ENCODE measurements at regions not wholly inside any gene's neighbourhood (a gene's known extent, or its start where the extent isn't known, plus 50 kb on each side); places are given as distances from the start of the nearest gene placed in this dataset.

- DNase-seq: no peak
Observed at GRCh38 chr2:7476371-7476770, 559.2 kb downstream of the RNF144A start.

GRCh38 chr2:7479603-7480002, 562.4 kb downstream of the RNF144A start:
- no peak for DNase-seq

DNA sequence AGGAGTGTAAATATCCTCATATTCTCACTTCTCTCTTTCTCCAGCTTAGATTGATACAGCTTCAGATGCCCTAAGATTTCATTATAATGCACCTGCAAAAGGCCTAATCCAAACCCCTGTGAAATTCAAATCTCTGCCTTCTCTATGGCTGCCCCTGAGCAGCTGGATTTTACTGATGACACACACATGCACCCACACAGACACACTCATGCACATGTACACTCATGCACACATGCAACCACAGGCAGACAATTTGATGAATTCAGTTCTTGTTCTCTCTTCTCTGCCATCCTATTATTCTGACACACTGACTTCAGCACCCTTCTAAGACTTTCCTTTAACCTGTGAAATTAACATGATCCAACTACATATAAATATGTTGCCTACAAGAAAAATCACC, 563.2 kb downstream of the RNF144A start:
- no peak for DNase-seq

DNA sequence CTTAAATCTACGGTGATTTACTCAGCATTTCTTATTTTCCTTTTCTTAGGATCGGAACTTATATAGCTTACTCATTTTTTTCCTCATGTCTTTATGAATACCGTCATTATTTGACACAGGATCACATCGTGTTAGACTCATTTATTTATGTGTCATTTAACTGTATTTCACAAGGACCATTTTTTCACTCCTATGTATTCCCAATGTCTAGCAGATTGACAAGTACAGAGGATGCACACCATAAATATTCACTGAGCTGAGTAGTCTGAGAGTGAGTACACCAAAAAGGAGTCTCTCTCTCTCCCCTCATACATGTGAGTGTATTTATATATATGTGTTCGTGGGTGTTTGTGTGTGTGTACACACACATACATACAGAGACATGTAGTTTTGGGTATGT, 573.5 kb downstream of the RNF144A start:
- no peak for DNase-seq

- no peak for DNase-seq
Observed at GRCh38 chr2:7492719-7493118, 575.5 kb downstream of the RNF144A start.

GRCh38 chr2:7497178-7497577, 580.0 kb downstream of the RNF144A start:
- DNase-seq: no peak

GRCh38 chr2:7499018-7499417, 581.8 kb downstream of the RNF144A start:
- no peak for DNase-seq

GRCh38 chr2:7502336-7502735, 585.1 kb downstream of the RNF144A start:
- DNase-seq: no peak

- no peak for DNase-seq
Observed at GRCh38 chr2:7508296-7508943, 591.2 kb downstream of the RNF144A start.

- DNase-seq: no peak
Observed at GRCh38 chr2:7510353-7510752, 593.1 kb downstream of the RNF144A start.

GRCh38 chr2:7513834-7514233, 596.6 kb downstream of the RNF144A start:
- DNase-seq: no peak

DNA sequence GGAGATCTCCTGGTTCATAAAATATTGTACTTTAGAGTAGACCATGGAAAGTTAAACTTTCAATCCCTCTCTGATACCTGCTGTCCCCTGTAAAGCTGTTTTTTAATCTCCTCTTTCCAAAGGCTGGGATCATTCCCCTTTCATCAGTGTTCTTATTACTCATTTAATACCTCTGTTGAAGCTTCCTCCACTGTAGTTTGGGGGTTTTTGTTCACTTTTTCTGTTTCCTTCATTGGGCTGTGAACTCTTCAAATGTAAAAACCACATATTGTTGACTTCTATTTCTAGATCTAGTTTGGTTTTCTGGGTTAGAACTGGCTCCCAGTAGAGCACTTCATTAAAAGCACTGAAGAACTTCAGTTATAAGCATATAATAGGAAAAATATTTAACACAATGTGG, 598.1 kb downstream of the RNF144A start:
- no peak for DNase-seq

GRCh38 chr2:7516484-7517063, 599.4 kb downstream of the RNF144A start:
- DNase-seq: no peak

GRCh38 chr2:7517088-7517487, 599.9 kb downstream of the RNF144A start:
- DNase-seq: no peak

- no peak for DNase-seq
Observed at GRCh38 chr2:7517851-7518250, 600.6 kb downstream of the RNF144A start.

DNA sequence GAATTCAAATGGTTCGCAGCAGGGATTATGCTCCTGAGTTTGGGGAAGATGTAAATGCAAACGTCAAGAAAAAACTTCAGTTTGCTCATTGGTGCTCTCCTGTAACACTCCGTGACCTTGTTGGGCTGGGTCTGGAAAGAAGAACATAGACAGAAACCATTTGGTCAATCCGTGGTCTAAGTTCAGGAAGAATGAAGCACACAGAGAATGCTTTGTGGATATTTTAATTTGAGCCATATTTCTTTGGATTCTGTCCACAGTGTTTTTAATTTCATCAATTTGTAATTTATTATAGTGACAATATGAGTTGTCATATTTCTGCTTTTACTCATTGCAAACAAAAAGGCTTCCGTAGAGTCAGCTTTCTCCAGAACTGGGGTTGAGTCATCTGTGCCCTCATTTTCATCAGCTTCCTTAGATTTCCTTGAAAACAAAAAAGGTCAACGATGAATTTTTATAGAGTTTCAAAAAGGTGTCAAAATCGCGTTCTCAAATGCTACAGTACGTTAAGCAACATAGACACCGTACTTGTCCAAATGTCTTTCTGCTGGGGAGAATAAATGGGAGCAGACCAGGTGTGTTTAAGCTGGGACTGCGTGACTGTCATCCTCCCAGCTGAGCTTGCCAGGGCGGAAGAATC, 606.4 kb downstream of the RNF144A start:
- no peak for DNase-seq

GRCh38 chr2:7524195-7524594, 607.0 kb downstream of the RNF144A start:
- DNase-seq: no peak

- no peak for DNase-seq
Observed at GRCh38 chr2:7525746-7526145, 608.5 kb downstream of the RNF144A start.

GRCh38 chr2:7527165-7527722, 610.0 kb downstream of the RNF144A start:
- DNase-seq: no peak

DNA sequence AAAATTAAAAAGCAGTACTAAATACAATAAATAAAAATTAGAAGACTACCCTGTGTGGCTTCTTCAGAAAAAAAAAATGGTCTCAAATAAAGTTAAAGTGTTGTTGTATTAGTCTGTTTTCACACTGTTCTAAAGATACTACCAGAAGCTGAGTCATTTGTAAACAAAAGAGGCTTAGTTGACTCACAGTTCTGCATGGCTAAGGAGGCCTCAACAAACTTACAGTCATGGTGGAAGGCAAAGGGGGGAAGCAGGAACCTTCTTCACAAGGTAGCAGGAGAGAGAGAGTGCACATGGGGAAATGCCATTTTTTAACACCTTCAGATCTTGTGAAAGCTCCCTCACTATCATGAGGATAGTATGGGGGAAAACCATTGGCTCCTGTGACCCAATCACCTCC, 612.8 kb downstream of the RNF144A start:
- DNase-seq: no peak

DNA sequence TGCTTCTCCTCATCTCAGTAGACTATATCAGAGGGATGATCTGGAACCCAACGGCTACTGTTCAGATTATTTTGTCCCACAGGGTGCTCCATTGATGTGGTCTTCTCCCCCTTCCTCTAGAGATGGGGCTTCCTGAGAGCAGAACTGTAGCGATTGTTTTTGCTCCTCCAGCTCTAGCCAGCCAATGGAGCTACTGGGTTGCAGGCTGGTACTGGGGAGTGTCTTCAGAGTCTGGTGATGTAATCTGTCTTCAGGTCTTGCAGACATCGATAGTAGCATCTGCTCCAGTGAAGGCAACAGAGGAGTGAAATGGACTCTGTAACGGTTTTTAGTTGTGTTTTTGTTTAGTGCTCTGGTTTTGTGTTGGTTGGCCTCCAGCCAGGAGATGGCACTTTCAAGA, 621.9 kb downstream of the RNF144A start:
- no peak for DNase-seq

DNA sequence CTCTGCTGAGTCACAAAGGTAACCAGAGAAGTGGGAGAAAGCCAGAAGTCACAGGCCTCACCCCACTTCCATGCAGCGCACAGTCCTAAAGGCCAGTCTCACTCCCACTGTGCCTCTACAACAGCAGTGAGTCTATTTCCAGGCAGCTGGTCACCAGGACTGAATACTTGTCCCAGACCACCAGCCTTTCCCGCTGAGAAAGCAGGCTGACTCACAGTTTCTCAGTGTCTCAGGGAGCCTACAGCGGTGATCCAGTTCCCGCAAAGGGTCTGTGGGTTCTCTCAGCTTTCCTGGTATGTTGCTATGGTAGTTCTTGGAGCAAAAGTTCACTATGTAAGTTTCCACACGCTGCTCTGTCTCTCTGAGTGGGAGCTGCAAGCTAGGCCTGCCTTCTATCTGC, 622.5 kb downstream of the RNF144A start:
- DNase-seq: no peak

- DNase-seq: no peak
Observed at GRCh38 chr2:7552825-7553570, 635.8 kb downstream of the RNF144A start.

GRCh38 chr2:7555260-7555659, 638.0 kb downstream of the RNF144A start:
- no peak for DNase-seq

Measured in GOT3 (cell line).